GM12878 (cell line): ENCODE measurements at regions not wholly inside any gene's neighbourhood (a gene's known extent, or its start where the extent isn't known, plus 50 kb on each side); places are given as distances from the start of the nearest gene placed in this dataset.

Experiments used
- ATAC-seq: fragments of 200-7000 bp; cut with Tn5 transposase; 3 replicates; pipeline ENCODE4 v1.9.1; 2020; ENCODE audit warnings: mild to moderate bottlenecking, moderate library complexity
- BruUV-seq: library from RNA; stranded (reverse); fragments of 400-500 nt; replicated peaks from 2 replicates; lab custom pipeline; 2021; lab: Mats Ljungman, UMichigan
- CTCF ChIA-PET: fragments of 300-600 bp; sonication (Branson Sonifier 250); formaldehyde crosslinking; extraction: SDS; loops from one replicate; lab custom pipeline; 2021; ENCODE audit warnings: inconsistent platforms; lab: Yijun Ruan, JAX
- POLR2A ChIA-PET: fragments of 350-600 bp; formaldehyde crosslinking; extraction: SDS; loops from one replicate; lab custom pipeline; 2021; ENCODE audit warnings: inconsistent platforms; lab: Charles Lee
- RAD21 ChIA-PET: fragments of 300-600 bp; sonication (Branson Sonifier 250); formaldehyde crosslinking; loops from one replicate; lab custom pipeline; 2023; ENCODE audit warnings: antibody characterized with exemption; ENCODE audit not compliant: unreplicated experiment; lab: Charles Lee
- SMC1A ChIA-PET: fragments of 300-600 bp; sonication (Branson Sonifier 250); formaldehyde crosslinking; loops from one replicate; lab custom pipeline; 2023; ENCODE audit not compliant: unreplicated experiment, uncharacterized antibody; lab: Charles Lee
- DNase-seq: peaks from one replicate; pipeline ENCODE4 v3.0.0-alpha.2; 2011; ENCODE audit warnings: low read depth, low spot score
- FAIRE-seq: peaks from 3 replicates; lab custom pipeline; 2011; peaks lifted over from hg19 to GRCh38; lab: Jason Lieb, UNC
- H2AFZ ChIP-seq: 2 replicates; pipeline ENCODE4 v1.6.0; 2011; ENCODE audit warnings: low read depth, low read length, control low read depth; ENCODE audit not compliant: control insufficient read depth
- H3K27ac ChIP-seq: 2 replicates; pipeline ENCODE4 v1.5.1; 2011; ENCODE audit warnings: control low read depth; ENCODE audit not compliant: control insufficient read depth, insufficient read depth
- H3K27me3 ChIP-seq, 2 experiments: replicated peaks in 1 of 2; 2 replicates each; pipeline versions ENCODE4 v1.6.0 to v1.6.1; 2011; ENCODE audit warnings: low read length in 1 of 2; ENCODE audit not compliant: control insufficient read depth in 2 of 2, insufficient read depth in 2 of 2
- H3K36me3 ChIP-seq, 2 experiments: 2 replicates each; pipeline ENCODE4 v1.5.1; 2011; ENCODE audit warnings: low read length in 1 of 2; ENCODE audit not compliant: control insufficient read depth in 2 of 2, insufficient read depth in 2 of 2
- H3K4me1 ChIP-seq: 2 replicates; pipeline ENCODE4 v1.6.1; 2011; ENCODE audit warnings: mild to moderate bottlenecking, low read length, moderate library complexity, mixed read lengths; ENCODE audit not compliant: control insufficient read depth, insufficient read depth
- H3K4me2 ChIP-seq: 2 replicates; pipeline ENCODE4 v1.6.0; 2011; ENCODE audit warnings: control low read depth; ENCODE audit not compliant: control insufficient read depth, insufficient read depth
- H3K4me3 ChIP-seq: fragments of 200-600 bp; sonication (generic); 2 replicates; pipeline ENCODE4 v1.5.1; 2016
- H3K79me2 ChIP-seq: 2 replicates; pipeline ENCODE4 v1.6.0; 2011; ENCODE audit warnings: low read length; ENCODE audit not compliant: control insufficient read depth, insufficient read depth
- H3K9ac ChIP-seq: 2 replicates; pipeline ENCODE4 v1.8.0; 2011; ENCODE audit warnings: low read length, control low read depth, mixed read lengths; ENCODE audit not compliant: control insufficient read depth, insufficient read depth
- H3K9me3 ChIP-seq: replicated peaks from 3 replicates; pipeline ENCODE4 v1.5.1; 2011; ENCODE audit warnings: mild to moderate bottlenecking, low read length; ENCODE audit not compliant: control insufficient read depth, insufficient read depth
- H4K20me1 ChIP-seq: 2 replicates; pipeline ENCODE4 v1.6.0; 2011; ENCODE audit not compliant: control insufficient read depth, insufficient read depth
- BACH1 ChIP-seq: fragments of 450-650 bp; IDR thresholded peaks from 2 replicates; pipeline ENCODE4 v1.6.1; 2017; ENCODE audit warnings: mild to moderate bottlenecking, borderline replicate concordance
- CEBPZ ChIP-seq: fragments of 150-350 bp; IDR thresholded peaks from 2 replicates; pipeline ENCODE4 v1.6.1; 2016; ENCODE audit warnings: low read depth, low read length
- CTCF ChIP-seq, 3 experiments: IDR thresholded peaks in 2 of 3; conservative IDR thresholded peaks in 1 of 3; 2 replicates each; pipeline ENCODE4 v1.5.1; 2011; ENCODE audit warnings: low read depth in 3 of 3, low read length in 3 of 3, mild to moderate bottlenecking in 3 of 3, control low read depth in 2 of 3, moderate library complexity in 2 of 3, inconsistent platforms in 1 of 3, mixed read lengths in 1 of 3; ENCODE audit not compliant: control insufficient read depth in 2 of 3, insufficient read depth in 1 of 3; ENCODE audit errors: extremely low read depth in 1 of 3
- DPF2 ChIP-seq: fragments of 450-650 bp; IDR thresholded peaks from 2 replicates; pipeline ENCODE4 v1.6.1; 2017; ENCODE audit warnings: mild to moderate bottlenecking
- GABPA ChIP-seq: IDR thresholded peaks from 2 replicates; pipeline ENCODE4 v1.6.1; 2014; ENCODE audit warnings: antibody characterized with exemption, low read depth, mild to moderate bottlenecking, inconsistent platforms
- HCFC1 ChIP-seq: fragments of 150-350 bp; IDR thresholded peaks from 2 replicates; pipeline ENCODE4 v1.6.1; 2014; ENCODE audit warnings: low read length
- IRF4 ChIP-seq: IDR thresholded peaks from 2 replicates; pipeline ENCODE4 v1.6.1; 2011; ENCODE audit warnings: low read depth, low read length
- NBN ChIP-seq: fragments of 450-650 bp; IDR thresholded peaks from 2 replicates; pipeline ENCODE4 v1.6.1; 2016
- NR2F1 ChIP-seq: fragments of 450-650 bp; conservative IDR thresholded peaks from 2 replicates; pipeline ENCODE4 v1.6.1; 2017; ENCODE audit warnings: mild to moderate bottlenecking
- RAD21 ChIP-seq: IDR thresholded peaks from 2 replicates; pipeline ENCODE4 v1.6.1; 2011; ENCODE audit warnings: mild to moderate bottlenecking, low read depth, low read length, moderate library complexity; ENCODE audit not compliant: insufficient read depth
- SKIL ChIP-seq: fragments of 450-650 bp; IDR thresholded peaks from 2 replicates; pipeline ENCODE4 v1.6.1; 2017; ENCODE audit warnings: mild to moderate bottlenecking, low read depth, inconsistent platforms; ENCODE audit not compliant: poor library complexity, severe bottlenecking
- SMC3 ChIP-seq: IDR thresholded peaks from 2 replicates; pipeline ENCODE4 v1.6.1; 2011; ENCODE audit warnings: low read length, improper control_type of control experiment, borderline replicate concordance
- STAT3 ChIP-seq: IDR thresholded peaks from 2 replicates; pipeline ENCODE4 v1.6.1; 2011; ENCODE audit warnings: low read depth, low read length, improper control_type of control experiment
- ZBTB33 ChIP-seq: fragments of 450-650 bp; IDR thresholded peaks from 2 replicates; pipeline ENCODE4 v1.6.1; 2017; ENCODE audit warnings: mild to moderate bottlenecking
- WGBS: methylation state at CpG from one replicate; pipeline ENCODE4 v1.1.6; 2016; ENCODE audit warnings: low lambda C conversion rate; ENCODE audit not compliant: insufficient replicate concordance, insufficient coverage; ENCODE audit errors: missing lambda C conversion rate; 5-methylcytosine and 5-hydroxymethylcytosine counted together
- in situ Hi-C: fragments of 300-500 bp; cut with MboI; formaldehyde crosslinking; loops from 9 replicates; pipeline ENCODE4 v1.14.3; 2018; ENCODE audit warnings: mixed read lengths
- intact Hi-C: fragments of 100-400 bp; cut with micrococcal nuclease; formaldehyde crosslinking; loops from one replicate; pipeline ENCODE4 v1.14.2; 2022; ENCODE audit not compliant: unreplicated experiment

GRCh38 chr13:89061821-89062220 is 1390.7 kb downstream of the SLITRK5 start (continued):
- no peak for TF ChIP-seq CEBPZ
- no peak for TF ChIP-seq NR2F1
- TF ChIP-seq SKIL: no peak
- TF ChIP-seq GABPA: no peak

GRCh38 chr13:89066868-89067466 is 1395.8 kb downstream of the SLITRK5 start:
- no peak for DNase-seq
- SMC1A ChIA-PET: interaction anchor here (0.6 to 1.6 kb wide), 9 partner anchors 13 to 1800 kb away, joined by 3 to 5 read pairs (median 3); no protein-coding TSS in a partner anchor
- no peak overlapping the region for H3K27ac ChIP-seq
- RAD21 ChIA-PET: interaction anchor here (0.6 to 1.4 kb wide), 3 partner anchors 88 to 392 kb away, joined by 4 to 5 read pairs (median 5); no protein-coding TSS in a partner anchor
- H3K9me3 ChIP-seq: no peaks in the 10 kb centered on the region
- CTCF ChIA-PET: interaction anchor here (0.6 to 2.9 kb wide), 12 partner anchors 9 to 1854 kb away, joined by 3 to 9 read pairs (median 3); no protein-coding TSS in a partner anchor
- WGBS: 29% methylated on average over 9 of the region's 9 CpGs
- in situ Hi-C loops (no loop called here), intact Hi-C loops (loop anchor here (5.0 to 10.0 kb wide), 5 partner anchors 180 to 1062 kb away; no protein-coding TSS in a partner anchor)
- POLR2A ChIA-PET: no interaction called here
- H4K20me1 ChIP-seq: no peaks in the 10 kb centered on the region
- ATAC-seq: peak; percentile 92
- H3K4me3 ChIP-seq: no peak overlapping the region
- peak; percentile 7 for FAIRE-seq
- no peaks in the 10 kb centered on the region for H3K36me3 ChIP-seq
- no peaks in the 10 kb centered on the region for H3K27me3 ChIP-seq
- no peaks in the 10 kb centered on the region for H3K4me1 ChIP-seq
- H3K4me2 ChIP-seq: no peak overlapping the region
- no TSS peak for BruUV-seq
- H2AFZ ChIP-seq: no peak overlapping the region
- H3K79me2 ChIP-seq: no peaks in the 10 kb centered on the region
- H3K9ac ChIP-seq: no peak overlapping the region
- TF ChIP-seq ZBTB33 (no peak), RAD21 (peak; percentile 76), BACH1 (no peak), STAT3 (no peak), CTCF (IDR thresholded peaks at IDR 0.05 in 2 of 3, conservative IDR thresholded peaks at IDR 0.05 in 1 of 3; ENCODE audit: control insufficient read depth in 2 of 3, extremely low read depth in 1 of 3, insufficient read depth in 1 of 3, low read depth in 3 of 3, low read length in 3 of 3) (peak; percentile 36 to 66 (median 65)), NBN (no peak), IRF4 (no peak), SMC3 (peak; percentile 53; the same call in 1 of the 2 replicates), HCFC1 (no peak), DPF2 (no peak)
